Esophagus squamous epithelium (tissue), 5 donors: ENCODE measurements at regions not wholly inside any gene's neighbourhood (a gene's known extent, or its start where the extent isn't known, plus 50 kb on each side); places are given as distances from the start of the nearest gene placed in this dataset.

Experiments
- DNase-seq: peaks from one replicate; lab custom pipeline; 2025; lab: John Stamatoyannopoulos, UW
- H3K27ac ChIP-seq, 4 donors: fragments of 200-600 bp; sonication (generic); one replicate each; pipeline ENCODE4 v1.5.1; 2016 to 2019; ENCODE audit warnings: mild to moderate bottlenecking in 1 of 4
- H3K27me3 ChIP-seq, 4 donors: fragments of 200-600 bp; sonication (generic); 1 replicate in 3 of 4; 2 replicates in 1 of 4; pipeline versions ENCODE4 v1.5.1 to v1.6.0; 2017 to 2021; ENCODE audit warnings: antibody characterized with exemption in 1 of 4
- H3K36me3 ChIP-seq, 3 donors: fragments of 200-600 bp; sonication (generic); one replicate each; pipeline ENCODE4 v1.5.1; 2016 to 2019
- H3K4me1 ChIP-seq, 3 donors: fragments of 200-600 bp; sonication (generic); one replicate each; pipeline ENCODE4 v1.5.1; 2017 to 2019
- H3K4me3 ChIP-seq, 4 donors: fragments of 200-600 bp; sonication (generic); 1 replicate in 3 of 4; 2 replicates in 1 of 4; pipeline ENCODE4 v1.5.1; 2016 to 2019; ENCODE audit warnings: mild to moderate bottlenecking in 2 of 4, moderate library complexity in 1 of 4
- H3K9me3 ChIP-seq, 3 donors: fragments of 200-600 bp; sonication (generic); one replicate each; pipeline ENCODE4 v1.5.1; 2016 to 2019
- POLR2A ChIP-seq, 4 donors: fragments of 450-650 bp; IDR thresholded peaks; one replicate each; pipeline ENCODE4 v1.6.1; 2017; ENCODE audit warnings: antibody characterized with exemption in 4 of 4, mild to moderate bottlenecking in 4 of 4, moderate library complexity in 3 of 4
- WGBS, 2 donors: methylation state at CpG; one replicate each; pipeline ENCODE4 v1.1.5; 2018; 5-methylcytosine and 5-hydroxymethylcytosine counted together
- intact Hi-C: fragments of 100-400 bp; cut with DNase I; formaldehyde crosslinking; loops from one replicate; pipeline ENCODE4 v1.15.0; 2022
- TF ChIP-seq, protein P1 (sequence below), 6 experiments: fragments of 450-650 bp in 4 of 6; fragments of 200-600 bp in 2 of 6; sonication (generic) in 2 of 6; IDR thresholded peaks; one replicate each; pipeline ENCODE4 v1.5.1; 2016 to 2019; ENCODE audit warnings: antibody characterized with exemption in 6 of 6, mild to moderate bottlenecking in 4 of 6, moderate library complexity in 4 of 6
- donor health status: DM: yes; HTN: yes; CAD: no.

DNA sequence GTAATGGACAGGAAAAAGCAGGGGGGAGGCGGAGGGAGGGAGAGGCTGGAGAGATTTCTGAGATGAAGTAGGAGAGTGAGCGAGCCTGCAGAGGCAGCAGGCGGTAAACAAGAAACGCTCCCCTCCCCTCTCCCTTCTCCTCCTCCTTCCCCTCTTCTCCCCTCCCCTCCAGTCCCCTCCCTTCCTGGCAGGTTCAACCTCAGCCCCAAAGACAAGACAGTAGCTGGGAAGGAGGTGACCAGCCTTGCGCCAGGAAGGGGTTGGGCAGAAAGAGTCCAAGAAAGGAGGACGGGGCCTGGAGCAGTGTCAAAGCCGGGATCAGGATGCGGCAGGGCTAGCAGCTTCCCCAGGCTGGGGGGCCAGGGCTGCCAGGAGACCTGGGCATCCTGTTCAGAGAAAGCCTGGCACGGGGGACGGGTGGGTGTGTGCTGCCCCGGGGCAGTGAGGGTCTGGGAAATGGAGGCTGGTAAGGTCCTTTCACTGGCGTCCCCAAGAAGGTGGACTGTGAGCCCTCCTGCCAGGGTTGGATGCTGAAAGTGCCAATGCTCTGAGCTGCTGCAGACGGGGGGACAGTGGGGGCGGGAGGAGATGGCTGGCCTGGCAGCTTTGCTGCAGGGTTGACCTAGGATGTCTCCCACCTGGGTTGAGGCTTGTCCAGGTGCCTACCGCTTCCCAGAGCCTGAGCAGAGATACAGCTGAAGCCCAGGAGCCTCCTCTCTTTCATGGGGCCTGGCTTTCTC is 261.6 kb upstream of the TNRC6C start:
- no peaks in the 10 kb centered on the region for H3K9me3 ChIP-seq
- no peak for TF ChIP-seq POLR2A (IDR thresholded peaks at IDR 0.05)
- TF ChIP-seq, protein P1, sequence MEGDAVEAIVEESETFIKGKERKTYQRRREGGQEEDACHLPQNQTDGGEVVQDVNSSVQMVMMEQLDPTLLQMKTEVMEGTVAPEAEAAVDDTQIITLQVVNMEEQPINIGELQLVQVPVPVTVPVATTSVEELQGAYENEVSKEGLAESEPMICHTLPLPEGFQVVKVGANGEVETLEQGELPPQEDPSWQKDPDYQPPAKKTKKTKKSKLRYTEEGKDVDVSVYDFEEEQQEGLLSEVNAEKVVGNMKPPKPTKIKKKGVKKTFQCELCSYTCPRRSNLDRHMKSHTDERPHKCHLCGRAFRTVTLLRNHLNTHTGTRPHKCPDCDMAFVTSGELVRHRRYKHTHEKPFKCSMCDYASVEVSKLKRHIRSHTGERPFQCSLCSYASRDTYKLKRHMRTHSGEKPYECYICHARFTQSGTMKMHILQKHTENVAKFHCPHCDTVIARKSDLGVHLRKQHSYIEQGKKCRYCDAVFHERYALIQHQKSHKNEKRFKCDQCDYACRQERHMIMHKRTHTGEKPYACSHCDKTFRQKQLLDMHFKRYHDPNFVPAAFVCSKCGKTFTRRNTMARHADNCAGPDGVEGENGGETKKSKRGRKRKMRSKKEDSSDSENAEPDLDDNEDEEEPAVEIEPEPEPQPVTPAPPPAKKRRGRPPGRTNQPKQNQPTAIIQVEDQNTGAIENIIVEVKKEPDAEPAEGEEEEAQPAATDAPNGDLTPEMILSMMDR (IDR thresholded peaks at IDR 0.05) = no peak
- DNase-seq = no peak
- no peaks in the 10 kb centered on the region for H3K36me3 ChIP-seq
- WGBS, 2 donors = 35 to 40% methylated on average over 9 to 10 of the region's 15 CpGs
- intact Hi-C loops = no loop called here
- peaks cover 0 to 88% (median 0%) of the 10 kb centered on the region in 4 donors for H3K27me3 ChIP-seq
- H3K27ac ChIP-seq = no peak overlapping the region
- no peak overlapping the region for H3K4me3 ChIP-seq
- peaks cover 0 to 14% (median 0%) of the 10 kb centered on the region in 3 donors for H3K4me1 ChIP-seq

DNA sequence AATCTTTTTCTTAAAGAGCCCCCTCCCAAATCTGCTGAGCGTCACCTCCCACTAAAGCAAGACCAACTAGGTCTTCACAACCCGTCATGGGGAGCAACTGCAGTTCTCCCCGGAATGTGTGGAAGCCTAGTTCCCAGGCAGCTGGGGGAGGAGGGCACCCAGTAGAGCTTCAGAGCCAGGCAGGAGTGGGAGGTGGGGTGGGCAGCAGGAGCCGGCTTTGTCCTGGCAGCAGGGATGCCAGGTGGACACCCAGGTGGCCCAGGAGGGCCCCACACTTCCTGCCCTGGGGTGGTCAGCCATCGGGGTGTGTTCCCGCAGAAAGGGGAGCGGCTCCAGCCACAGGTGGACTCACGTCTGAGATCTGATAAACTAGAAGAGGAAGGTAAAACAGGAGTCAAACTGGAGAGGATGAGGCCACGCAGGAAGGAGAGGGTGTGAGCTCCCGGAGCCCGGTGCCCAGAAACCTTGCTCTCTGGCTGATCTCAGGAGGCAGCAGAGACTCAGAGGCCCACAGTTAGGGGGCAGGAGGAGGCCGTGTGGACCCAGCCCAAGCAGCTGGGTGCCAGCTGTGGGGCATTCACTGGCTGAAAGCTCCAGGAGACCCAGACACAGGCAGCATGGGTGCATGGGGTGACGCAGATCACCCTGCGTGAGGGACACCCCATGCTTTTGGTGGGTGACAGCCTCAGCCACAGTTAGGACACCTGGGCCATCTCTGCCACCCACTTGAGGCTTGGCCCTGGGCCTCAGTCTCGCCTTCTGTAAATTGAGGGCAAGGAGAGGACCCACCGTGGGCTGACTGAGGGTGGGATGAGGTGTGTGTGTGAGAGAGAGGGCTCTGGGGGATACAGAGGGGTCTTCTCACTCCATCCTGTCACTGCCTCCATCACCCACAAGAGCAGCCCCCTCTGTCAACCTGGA is 260.8 kb upstream of the TNRC6C start:
- no peak for DNase-seq
- no peaks in the 10 kb centered on the region for H3K9me3 ChIP-seq
- intact Hi-C loops = no loop called here
- no peak overlapping the region for H3K4me3 ChIP-seq
- TF ChIP-seq, protein P1 (IDR thresholded peaks at IDR 0.05) = no peak
- WGBS, 2 donors = 49 to 72% methylated on average over 4 to 8 of the region's 16 CpGs
- peaks cover 0 to 14% (median 0%) of the 10 kb centered on the region in 3 donors for H3K4me1 ChIP-seq
- no peaks in the 10 kb centered on the region for H3K36me3 ChIP-seq
- peaks cover 0 to 82% (median 0%) of the 10 kb centered on the region in 4 donors for H3K27me3 ChIP-seq
- H3K27ac ChIP-seq = no peak overlapping the region

DNA sequence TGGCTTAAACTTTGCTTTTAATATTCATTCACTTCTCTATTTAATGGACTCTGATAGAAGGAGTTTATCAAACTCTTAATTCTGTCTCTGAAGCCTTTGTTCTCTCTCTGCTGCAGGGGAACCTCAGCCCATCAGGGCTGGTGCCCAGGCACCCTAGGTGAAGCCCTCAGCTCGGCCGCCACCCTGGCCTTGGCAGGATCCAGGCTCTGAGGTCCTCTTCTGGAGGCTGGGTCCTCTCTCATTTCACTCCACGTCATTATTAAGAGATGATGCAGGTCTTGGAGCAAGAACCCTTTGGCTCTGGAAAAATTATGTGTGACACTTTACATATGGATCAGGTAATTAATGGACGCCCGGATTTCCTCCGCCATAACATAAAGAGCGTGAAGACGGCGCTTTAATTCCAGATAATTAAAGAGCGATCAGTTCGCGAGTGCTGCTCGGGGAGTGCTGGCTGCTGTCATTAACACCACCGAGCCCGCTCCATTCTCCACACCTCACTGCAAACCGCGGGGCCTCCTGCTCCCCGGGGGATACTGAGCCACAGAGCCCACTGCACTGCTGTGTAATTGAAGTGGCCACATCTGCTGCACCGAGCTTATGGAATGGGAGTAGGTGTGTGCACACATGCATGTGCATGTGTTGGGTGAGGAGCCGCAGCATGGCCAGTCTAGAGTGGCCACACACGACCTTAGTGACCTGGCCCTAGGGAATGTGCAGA is 259.4 kb upstream of the TNRC6C start:
- peaks cover 0 to 9% (median 8%) of the 10 kb centered on the region in 3 donors for H3K9me3 ChIP-seq
- H3K27me3 ChIP-seq = peaks cover 0 to 69% (median 0%) of the 10 kb centered on the region in 4 donors
- no peak overlapping the region for H3K4me3 ChIP-seq
- DNase-seq = no peak
- peaks cover 0 to 14% (median 0%) of the 10 kb centered on the region in 3 donors for H3K4me1 ChIP-seq
- intact Hi-C loops = no loop called here
- 67 to 80% methylated on average over 3 to 18 of the region's 21 CpGs for WGBS, 2 donors
- H3K36me3 ChIP-seq = no peaks in the 10 kb centered on the region
- H3K27ac ChIP-seq = no peak overlapping the region
- TF ChIP-seq, protein P1 (IDR thresholded peaks at IDR 0.05) = no peak

DNA sequence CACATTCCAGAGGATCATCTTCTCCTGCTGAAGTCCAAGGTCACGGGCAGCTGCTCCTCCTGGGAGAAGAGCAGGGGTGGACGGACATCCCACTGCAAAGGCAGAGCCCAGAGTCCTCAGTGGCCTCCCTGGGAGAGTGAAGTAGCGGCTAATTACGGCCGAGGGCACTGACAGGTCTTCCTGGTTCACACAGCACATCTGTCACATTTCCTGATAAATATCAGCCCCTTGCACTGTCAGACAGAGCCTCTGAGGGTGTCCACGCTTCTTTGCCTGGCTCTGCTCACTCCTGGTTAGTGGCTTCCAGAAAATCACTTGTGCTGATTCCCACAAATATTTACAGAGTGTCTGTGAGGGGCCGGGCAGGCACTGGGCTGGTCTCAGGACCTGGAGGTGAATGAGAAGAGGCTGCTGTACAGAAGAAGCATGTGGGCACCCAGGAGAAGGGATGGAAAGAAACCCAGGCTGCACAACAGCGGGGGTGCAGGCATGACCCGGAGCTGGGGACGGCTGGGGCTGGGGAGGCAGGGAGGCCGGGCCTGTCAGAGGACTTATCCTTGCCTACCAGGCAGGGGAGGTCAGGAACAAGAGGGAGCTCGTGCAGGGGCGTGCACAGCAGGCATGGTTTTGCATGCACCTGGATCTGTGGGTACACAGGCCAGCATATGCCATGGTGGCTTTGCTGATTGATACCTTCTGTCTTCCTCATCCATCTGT is 258.2 kb upstream of the TNRC6C start:
- H3K4me1 ChIP-seq = peaks cover 0 to 14% (median 0%) of the 10 kb centered on the region in 3 donors
- no peaks in the 10 kb centered on the region for H3K36me3 ChIP-seq
- H3K27me3 ChIP-seq = peaks cover 0 to 57% (median 0%) of the 10 kb centered on the region in 4 donors
- intact Hi-C loops = no loop called here
- no peak overlapping the region for H3K27ac ChIP-seq
- TF ChIP-seq, protein P1 (IDR thresholded peaks at IDR 0.05) = no peak
- no peak for TF ChIP-seq POLR2A (IDR thresholded peaks at IDR 0.05)
- peaks cover 0 to 21% (median 20%) of the 10 kb centered on the region in 3 donors for H3K9me3 ChIP-seq
- DNase-seq = no peak
- no peak overlapping the region for H3K4me3 ChIP-seq
- WGBS, 2 donors = 76% methylated on average over 9 to 12 of the region's 13 CpGs
